Stimulated activated CD4-positive, alpha-beta T cell treated with anti-CD3 and anti-CD28 coated beads, Interleukin-2, amount 100 ng/mL, for 48 hours (primary cell): ENCODE measurements at regions not wholly inside any gene's neighbourhood (a gene's known extent, or its start where the extent isn't known, plus 50 kb on each side); places are given as distances from the start of the nearest gene placed in this dataset.
"Not testable (repeated sequence)": the region's sequence is repeated elsewhere in the genome, so short reads cannot be mapped to it uniquely, and the experiment has no call there.

Experiments
- DNase-seq, 2 donors: peaks; one replicate each; pipeline ENCODE4 v3.0.0-alpha.2; 2020

- no peak for DNase-seq
Observed at GRCh38 chr22:49405590-49405989, 422.1 kb downstream of the BRD1 start.

- DNase-seq = no peak
Observed at GRCh38 chr22:49404576-49405241, 423.0 kb downstream of the BRD1 start.

GRCh38 chr22:49404020-49404419 is 423.7 kb downstream of the BRD1 start:
- DNase-seq = no peak

- DNase-seq = no peak
Observed at GRCh38 chr22:49403102-49403501, 424.6 kb downstream of the BRD1 start.

- no peak for DNase-seq
Observed at GRCh38 chr22:49402169-49402568, 425.5 kb downstream of the BRD1 start.

- no peak for DNase-seq
Observed at GRCh38 chr22:49400941-49401598, 426.6 kb downstream of the BRD1 start.

GRCh38 chr22:49400136-49400940 is 427.3 kb downstream of the BRD1 start:
- no peak for DNase-seq

- DNase-seq = no peak
Observed at GRCh38 chr22:49398646-49399045, 429.0 kb downstream of the BRD1 start.

- DNase-seq = no peak
Observed at GRCh38 chr22:49398115-49398514, 429.6 kb downstream of the BRD1 start.

- no peak for DNase-seq
Observed at GRCh38 chr22:49396817-49397216, 430.9 kb downstream of the BRD1 start.

GRCh38 chr22:49395617-49396016 is 432.1 kb downstream of the BRD1 start:
- no peak for DNase-seq

GRCh38 chr22:49395062-49395461 is 432.6 kb downstream of the BRD1 start:
- not testable (repeated sequence) for DNase-seq

- no peak for DNase-seq
Observed at GRCh38 chr22:49394116-49394785, 433.4 kb downstream of the BRD1 start.

- DNase-seq = no peak
Observed at GRCh38 chr22:49393526-49393925, 434.1 kb downstream of the BRD1 start.

GRCh38 chr22:49392841-49393510 is 434.7 kb downstream of the BRD1 start:
- no peak for DNase-seq

GRCh38 chr22:49392247-49392646 is 435.4 kb downstream of the BRD1 start:
- DNase-seq = no peak

GRCh38 chr22:49391436-49391835 is 436.2 kb downstream of the BRD1 start:
- no peak for DNase-seq

- no peak for DNase-seq
Observed at GRCh38 chr22:49390954-49391353, 436.7 kb downstream of the BRD1 start.

- DNase-seq = not testable (repeated sequence)
Observed at GRCh38 chr22:49383909-49384308, 443.8 kb downstream of the BRD1 start.

GRCh38 chr22:49382451-49382735 is 445.3 kb downstream of the BRD1 start:
- DNase-seq = no peak

- DNase-seq = no peak
Observed at GRCh38 chr22:49381595-49382450, 445.9 kb downstream of the BRD1 start.

- no peak for DNase-seq
Observed at GRCh38 chr22:49380828-49381114, 446.9 kb downstream of the BRD1 start.
